ENCODE measurements at regions not wholly inside any gene's neighbourhood (a gene's known extent, or its start where the extent isn't known, plus 50 kb on each side); places are given as distances from the start of the nearest gene placed in this dataset.

GRCh38 chr7:91338226-91339020, 74.2 kb downstream of the FZD1 start:
- no peak for TF ChIP-seq EZH2phosphoT487 (IDR thresholded peaks at IDR 0.05; ENCODE audit: borderline replicate concordance)
- no peak for TF ChIP-seq CTCF (conservative IDR thresholded peaks at IDR 0.05; ENCODE audit: low read length)

DNA sequence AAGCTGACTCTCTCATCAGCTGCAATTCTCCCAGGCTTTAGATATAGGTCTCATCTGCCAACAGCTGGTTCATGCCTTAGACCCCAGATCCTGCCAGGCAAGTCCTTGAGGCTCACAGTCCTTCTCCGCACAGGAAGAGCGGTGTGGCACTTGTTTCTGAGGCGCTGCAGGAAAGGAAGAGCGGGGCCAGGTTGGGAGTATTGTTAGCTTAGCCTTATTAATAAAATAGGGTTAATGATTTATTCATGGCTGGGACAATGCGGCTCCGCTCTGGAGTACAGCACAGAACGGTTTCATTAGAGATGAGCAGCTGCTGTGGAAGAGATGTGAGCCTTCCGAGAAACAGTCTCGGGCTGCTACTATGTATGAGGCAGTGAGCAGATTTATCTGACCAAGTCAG, 78.1 kb downstream of the FZD1 start:
- H3K9me2 ChIP-seq (replicated peaks; ENCODE audit: low read depth, low read length) = no peaks in the 10 kb centered on the region
- no peak overlapping the region for H3K9ac ChIP-seq (ENCODE audit: low read depth, low read length, poor library complexity, severe bottlenecking)
- no peak for TF ChIP-seq CTCF (conservative IDR thresholded peaks at IDR 0.05; ENCODE audit: low read length)
- no peak for TF ChIP-seq EZH2phosphoT487 (IDR thresholded peaks at IDR 0.05; ENCODE audit: borderline replicate concordance)
- H3K79me2 ChIP-seq (ENCODE audit: insufficient read depth, low read length) = no peaks in the 10 kb centered on the region
- no peaks in the 10 kb centered on the region for H3K36me3 ChIP-seq (ENCODE audit: insufficient read depth, low read length)
- no peak overlapping the region for H3K4me2 ChIP-seq (ENCODE audit: low read depth, low read length, poor library complexity, severe bottlenecking)
- H3K9me3 ChIP-seq (ENCODE audit: insufficient read depth, low read depth, low read length) = no peaks in the 10 kb centered on the region
- no peaks in the 10 kb centered on the region for H3K27me3 ChIP-seq (ENCODE audit: insufficient read depth, low read length, poor library complexity, severe bottlenecking)
- no peaks in the 10 kb centered on the region for H3K4me1 ChIP-seq (ENCODE audit: insufficient read depth, low read length, poor library complexity, severe bottlenecking)
- no peaks in the 10 kb centered on the region for H4K20me1 ChIP-seq (ENCODE audit: insufficient read depth, low read length, poor library complexity, severe bottlenecking)
- H3K4me3 ChIP-seq (ENCODE audit: low read length, poor library complexity, severe bottlenecking) = no peak overlapping the region
- no peak overlapping the region for H2AFZ ChIP-seq (ENCODE audit: low read length)
- H3F3A ChIP-seq (ENCODE audit: low read depth) = no peaks in the 10 kb centered on the region

More at GRCh38 chr7:91338226-91339020, 74.2 kb downstream of the FZD1 start:
- H3K36me3 ChIP-seq (ENCODE audit: insufficient read depth, low read length) = no peaks in the 10 kb centered on the region
- no peaks in the 10 kb centered on the region for H3K79me2 ChIP-seq (ENCODE audit: insufficient read depth, low read length)
- no peaks in the 10 kb centered on the region for H3K9me3 ChIP-seq (ENCODE audit: insufficient read depth, low read depth, low read length)
- H3K4me2 ChIP-seq (ENCODE audit: low read depth, low read length, poor library complexity, severe bottlenecking) = no peak overlapping the region
- no peaks in the 10 kb centered on the region for H4K20me1 ChIP-seq (ENCODE audit: insufficient read depth, low read length, poor library complexity, severe bottlenecking)
- no peak overlapping the region for H2AFZ ChIP-seq (ENCODE audit: low read length)
- H3K27me3 ChIP-seq (ENCODE audit: insufficient read depth, low read length, poor library complexity, severe bottlenecking) = no peaks in the 10 kb centered on the region
- no peak overlapping the region for H3K9ac ChIP-seq (ENCODE audit: low read depth, low read length, poor library complexity, severe bottlenecking)
- H3K4me1 ChIP-seq (ENCODE audit: insufficient read depth, low read length, poor library complexity, severe bottlenecking) = no peaks in the 10 kb centered on the region
- no peak overlapping the region for H3K4me3 ChIP-seq (ENCODE audit: low read length, poor library complexity, severe bottlenecking)
- no peaks in the 10 kb centered on the region for H3K9me2 ChIP-seq (replicated peaks; ENCODE audit: low read depth, low read length)
- H3F3A ChIP-seq (ENCODE audit: low read depth) = no peaks in the 10 kb centered on the region

GRCh38 chr7:91343420-91343960, 79.3 kb downstream of the FZD1 start:
- Histone ChIP-seq H3K36me3 (ENCODE audit: insufficient read depth, low read length) (no peaks in the 10 kb centered on the region), H3K4me2 (ENCODE audit: low read depth, low read length, poor library complexity, severe bottlenecking) (no peak overlapping the region), H3K9me3 (ENCODE audit: insufficient read depth, low read depth, low read length) (no peaks in the 10 kb centered on the region), H3K9ac (ENCODE audit: low read depth, low read length, poor library complexity, severe bottlenecking) (no peak overlapping the region), H3K79me2 (ENCODE audit: insufficient read depth, low read length) (no peaks in the 10 kb centered on the region), H3F3A (ENCODE audit: low read depth) (no peaks in the 10 kb centered on the region), H3K9me2 (replicated peaks; ENCODE audit: low read depth, low read length) (no peaks in the 10 kb centered on the region), H2AFZ (ENCODE audit: low read length) (no peak overlapping the region), H3K4me1 (ENCODE audit: insufficient read depth, low read length, poor library complexity, severe bottlenecking) (no peaks in the 10 kb centered on the region), H4K20me1 (ENCODE audit: insufficient read depth, low read length, poor library complexity, severe bottlenecking) (no peaks in the 10 kb centered on the region), H3K4me3 (ENCODE audit: low read length, poor library complexity, severe bottlenecking) (no peak overlapping the region), H3K27me3 (ENCODE audit: insufficient read depth, low read length, poor library complexity, severe bottlenecking) (no peaks in the 10 kb centered on the region)
- no peak for TF ChIP-seq EZH2phosphoT487 (IDR thresholded peaks at IDR 0.05; ENCODE audit: borderline replicate concordance)
- no peak for TF ChIP-seq CTCF (conservative IDR thresholded peaks at IDR 0.05; ENCODE audit: low read length)
